GM19035 (cell line): ENCODE measurements at regions not wholly inside any gene's neighbourhood (a gene's known extent, or its start where the extent isn't known, plus 50 kb on each side); places are given as distances from the start of the nearest gene placed in this dataset.

Experiments
- ATAC-seq: cut with Tn5 transposase; IDR thresholded peaks from one replicate; pipeline ENCODE4 v1.9.1; 2021; ENCODE audit not compliant: unreplicated experiment

GRCh38 chr1:108082738-108083562, 117.2 kb downstream of the SLC25A24 start:
- no peak for ATAC-seq

DNA sequence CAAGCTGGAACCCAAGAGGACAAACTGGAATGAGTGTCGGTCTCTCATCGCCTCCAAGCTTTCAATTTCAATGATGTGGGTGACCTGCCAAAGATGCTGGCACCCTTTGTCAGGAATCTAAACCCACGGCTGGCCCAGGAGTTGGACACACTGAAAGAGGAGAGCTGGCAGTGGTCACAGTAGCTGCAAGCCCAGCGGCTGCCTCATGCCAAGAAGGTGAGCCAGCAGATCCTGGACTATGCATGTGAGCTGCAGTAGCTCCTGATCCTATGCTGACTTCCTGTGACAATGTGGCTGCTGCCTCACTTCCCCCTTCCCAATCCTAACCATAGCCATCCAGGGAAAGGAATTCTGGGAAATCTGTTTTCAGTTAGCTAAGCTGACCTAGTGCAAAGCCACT, 117.0 kb upstream of the VAV3 start:
- ATAC-seq, result no peak

DNA sequence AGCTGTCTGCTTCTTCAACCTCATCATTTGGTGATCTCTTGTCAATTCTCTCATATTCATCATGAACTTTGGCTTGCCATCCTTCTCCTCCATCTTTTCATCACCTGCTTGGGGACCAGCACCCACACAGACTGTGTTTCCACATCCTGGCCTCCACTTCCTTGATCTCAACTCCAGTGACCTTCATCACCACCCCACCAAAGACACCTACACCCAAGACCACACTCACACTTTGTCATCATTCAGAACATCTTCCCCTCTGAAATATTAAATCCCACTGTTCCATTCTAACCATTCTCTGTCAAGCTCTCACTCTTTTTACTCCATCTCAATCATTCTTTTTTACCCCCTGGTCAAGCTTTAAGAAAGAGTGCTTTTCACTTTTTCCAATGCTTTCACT, 115.5 kb upstream of the VAV3 start:
- ATAC-seq, result no peak

- ATAC-seq, result no peak
These were observed 114.6 kb upstream of the VAV3 start for GRCh38 chr1:108079440-108080025.

DNA sequence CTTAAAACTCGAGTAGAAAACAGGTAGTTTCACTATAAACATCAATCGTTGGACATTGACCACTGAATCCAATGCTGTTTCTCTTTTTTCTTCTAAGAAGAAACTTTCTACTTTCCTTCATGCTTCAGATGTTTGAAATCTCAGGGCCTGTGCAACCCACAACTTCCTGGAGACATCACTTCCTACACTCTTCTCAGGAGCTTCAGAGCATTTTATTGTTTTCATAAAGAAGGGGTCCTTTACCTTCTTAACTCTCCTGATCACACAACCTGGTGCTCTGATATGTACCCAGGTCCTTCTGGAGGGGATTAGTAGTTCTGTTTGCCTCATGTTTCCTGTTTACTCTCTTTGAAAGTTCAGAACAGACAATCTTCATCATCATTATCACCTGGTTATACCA, 113.0 kb upstream of the VAV3 start:
- ATAC-seq, result no peak

- peak; percentile 57 for ATAC-seq
These were observed 110.1 kb upstream of the VAV3 start for GRCh38 chr1:108075055-108075454.

GRCh38 chr1:108072776-108073175, 107.8 kb upstream of the VAV3 start:
- no peak for ATAC-seq

DNA sequence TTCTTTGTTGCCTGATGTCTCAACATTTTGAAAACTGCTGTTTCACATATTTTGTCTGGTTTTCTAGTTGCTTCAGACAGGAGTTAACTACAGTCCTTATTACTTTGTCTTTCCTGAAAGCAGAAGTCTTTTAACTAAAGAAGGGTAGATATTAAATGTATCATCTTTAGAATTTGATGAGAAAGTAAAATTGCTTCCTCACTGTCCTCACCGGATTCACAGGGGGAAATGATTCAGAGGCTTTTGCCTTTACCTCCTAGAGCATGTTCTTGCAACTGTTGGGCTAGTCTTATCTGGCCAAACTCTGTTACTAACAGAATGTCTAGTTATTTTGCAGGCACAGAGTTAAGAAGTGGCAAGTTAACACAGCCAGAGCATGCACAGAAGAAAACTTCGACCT, 107.2 kb upstream of the VAV3 start:
- no peak for ATAC-seq

DNA sequence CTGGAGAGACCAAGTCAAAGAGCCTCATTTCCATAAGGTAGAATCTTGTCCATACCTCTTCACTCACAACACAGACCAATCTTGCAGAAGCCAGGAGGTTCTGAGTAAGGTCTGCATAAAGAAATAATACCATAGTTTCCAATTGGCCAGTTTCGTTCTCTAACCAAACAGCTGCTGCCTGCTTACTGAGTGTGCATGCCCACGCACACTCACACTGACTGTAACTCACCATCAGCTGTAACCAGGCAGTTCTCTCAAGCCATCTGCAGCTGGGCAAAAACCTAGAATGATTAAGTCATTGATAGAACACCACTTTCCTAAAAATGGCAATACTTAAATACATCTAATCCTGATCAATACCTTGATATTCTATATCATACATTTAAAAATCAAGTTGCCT, 106.6 kb upstream of the VAV3 start:
- ATAC-seq, result no peak

GRCh38 chr1:108070662-108071061, 105.7 kb upstream of the VAV3 start:
- no peak for ATAC-seq

DNA sequence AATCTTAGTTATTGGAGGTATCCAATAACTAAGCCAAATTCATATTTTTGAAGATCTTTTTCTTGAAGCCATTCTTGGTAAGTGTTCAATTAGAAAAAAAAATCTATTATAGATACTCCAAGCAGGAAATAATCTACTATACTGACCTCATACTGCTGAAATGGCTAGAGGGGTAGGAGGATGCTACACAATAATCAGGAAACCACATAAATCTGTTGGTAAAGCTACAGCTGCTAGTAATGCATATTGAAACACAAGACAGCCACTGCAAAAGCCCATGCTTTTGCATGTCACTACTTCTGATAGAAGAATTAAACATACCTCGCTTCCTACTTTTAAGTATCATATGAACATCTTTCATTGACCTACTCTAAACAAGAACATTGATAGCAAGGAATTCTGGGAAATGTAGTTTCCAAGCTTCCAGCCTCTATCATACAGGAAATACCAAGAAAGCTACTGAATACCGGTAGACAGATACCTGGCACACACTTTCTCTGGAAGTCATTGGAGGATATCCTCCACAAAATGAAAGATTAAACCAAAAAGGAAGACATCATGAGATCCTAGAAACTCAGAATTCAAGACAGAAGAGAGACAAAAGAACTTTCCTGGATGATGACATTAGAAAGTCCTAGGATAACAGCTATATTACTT, 103.0 kb upstream of the VAV3 start:
- no peak for ATAC-seq

DNA sequence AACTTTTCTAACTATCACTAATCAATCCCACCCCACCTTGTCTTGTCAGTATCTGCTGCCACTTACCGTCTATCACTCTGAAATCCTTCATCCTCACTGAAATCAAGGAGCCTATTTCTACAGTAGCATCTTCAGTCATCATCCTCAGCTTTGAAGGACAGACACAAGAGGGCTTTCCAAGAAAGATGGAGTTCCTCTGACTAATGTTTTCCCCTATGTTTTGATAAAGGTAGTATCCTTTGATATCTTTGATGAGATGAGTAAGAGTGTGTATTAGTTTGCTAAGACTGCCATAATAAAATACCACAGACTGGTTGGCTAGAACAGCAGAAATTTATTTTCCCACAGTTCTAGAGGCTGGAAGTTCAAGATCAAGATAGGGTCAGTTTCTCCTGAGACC, 101.8 kb upstream of the VAV3 start:
- ATAC-seq, result no peak

GRCh38 chr1:108064255-108064654, 99.3 kb upstream of the VAV3 start:
- ATAC-seq, result no peak

DNA sequence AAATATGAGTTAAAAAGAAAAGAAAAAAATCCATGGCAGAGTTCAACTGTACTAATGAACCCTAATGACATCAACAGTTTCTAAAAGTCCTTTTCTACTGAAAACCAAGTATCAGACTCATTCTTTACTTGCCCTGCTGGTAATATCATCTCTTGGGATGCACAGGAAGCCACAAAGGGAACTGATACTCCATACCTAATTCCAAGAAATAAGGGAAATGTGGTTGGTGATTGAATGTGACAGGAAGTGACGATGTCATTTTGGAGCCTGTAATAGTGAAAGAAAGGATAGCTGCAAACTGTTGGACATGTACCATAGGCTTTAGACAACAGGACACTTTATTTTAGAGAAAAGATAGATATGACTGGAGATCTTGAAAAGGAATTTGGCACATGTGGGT, 98.7 kb upstream of the VAV3 start:
- ATAC-seq, result no peak

DNA sequence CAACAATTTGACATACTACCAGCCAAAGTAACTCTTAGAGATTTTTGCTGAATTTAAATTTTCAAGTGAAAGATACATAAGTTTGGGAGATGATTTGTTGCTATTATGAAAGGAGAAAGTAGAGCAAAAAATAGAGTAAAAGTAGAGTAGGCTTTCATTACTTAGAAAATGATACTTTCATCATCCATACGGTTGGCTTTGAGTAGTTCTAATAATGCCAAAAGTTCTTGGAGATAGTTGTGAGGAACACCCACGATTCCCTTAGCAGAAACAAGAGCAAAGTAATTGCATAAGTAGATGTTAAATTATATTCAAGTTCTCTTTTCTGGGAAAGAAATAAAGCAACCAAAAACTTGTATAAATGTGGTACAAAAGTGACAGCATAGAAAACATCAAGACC, 95.0 kb upstream of the VAV3 start:
- ATAC-seq, result no peak

- ATAC-seq, result no peak
These were observed 92.6 kb upstream of the VAV3 start for GRCh38 chr1:108057541-108057940.

DNA sequence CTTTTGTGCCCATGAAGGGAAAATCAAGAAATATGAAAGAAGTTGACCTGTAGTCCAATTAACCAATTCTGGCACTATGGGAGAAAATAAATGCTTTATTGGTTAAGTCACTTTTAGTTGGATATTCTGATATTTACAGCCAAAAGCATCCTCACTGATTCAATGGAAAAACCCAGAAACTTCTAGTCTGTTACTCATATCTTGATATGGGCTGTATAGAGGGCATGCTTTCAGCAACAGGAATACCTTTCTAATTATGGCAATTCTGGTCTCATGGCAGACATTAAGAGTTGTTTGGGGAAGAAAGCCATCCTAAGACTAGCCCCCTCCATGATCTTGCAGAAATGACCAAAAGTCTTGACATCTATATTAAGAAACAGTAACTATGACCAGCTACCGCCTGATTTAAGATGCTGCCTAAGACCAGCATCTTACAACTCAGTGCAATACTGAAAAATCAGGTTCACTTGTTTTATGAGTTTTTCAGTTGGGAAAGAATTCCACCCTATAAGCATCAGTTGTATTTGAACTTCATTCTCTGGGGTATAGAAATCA, 91.5 kb upstream of the VAV3 start:
- ATAC-seq, result no peak

DNA sequence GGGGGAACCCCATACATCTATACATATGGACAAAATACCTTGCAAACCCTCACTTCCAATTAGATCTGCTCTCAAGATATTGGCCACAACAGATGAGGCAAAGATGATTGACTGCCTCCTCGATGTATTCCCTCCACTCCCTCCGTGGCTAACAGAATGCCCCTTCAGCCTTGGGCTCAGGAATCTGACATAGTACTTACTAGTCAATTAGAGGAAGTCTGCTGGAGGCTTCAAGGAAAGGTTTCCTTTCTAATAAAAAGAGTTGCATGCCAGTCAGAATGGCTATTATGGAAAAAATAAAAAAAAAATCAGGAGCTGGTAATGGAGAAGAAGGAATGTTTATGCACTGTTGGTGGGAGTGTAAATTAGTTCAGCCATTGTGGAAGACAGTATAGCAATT, 90.4 kb upstream of the VAV3 start:
- no peak for ATAC-seq

DNA sequence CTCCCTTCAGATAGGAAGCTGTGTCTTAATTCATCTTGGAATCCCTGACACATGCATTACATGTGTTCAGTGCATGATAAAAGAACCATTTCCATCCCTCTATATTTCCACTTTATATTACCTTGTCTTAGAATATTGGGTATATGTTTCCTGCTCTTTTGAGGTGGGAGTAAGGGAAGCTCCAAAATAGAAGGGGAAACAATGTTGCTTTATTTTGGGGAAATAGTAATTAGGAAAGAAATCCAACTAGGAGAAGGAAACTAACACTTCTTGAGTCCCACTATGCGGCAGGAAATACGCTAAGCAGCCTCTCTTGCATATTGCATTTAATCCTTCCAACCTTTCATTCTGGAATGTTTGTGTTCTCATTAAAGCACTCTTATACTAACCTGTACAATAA, 89.4 kb upstream of the VAV3 start:
- ATAC-seq, result no peak

DNA sequence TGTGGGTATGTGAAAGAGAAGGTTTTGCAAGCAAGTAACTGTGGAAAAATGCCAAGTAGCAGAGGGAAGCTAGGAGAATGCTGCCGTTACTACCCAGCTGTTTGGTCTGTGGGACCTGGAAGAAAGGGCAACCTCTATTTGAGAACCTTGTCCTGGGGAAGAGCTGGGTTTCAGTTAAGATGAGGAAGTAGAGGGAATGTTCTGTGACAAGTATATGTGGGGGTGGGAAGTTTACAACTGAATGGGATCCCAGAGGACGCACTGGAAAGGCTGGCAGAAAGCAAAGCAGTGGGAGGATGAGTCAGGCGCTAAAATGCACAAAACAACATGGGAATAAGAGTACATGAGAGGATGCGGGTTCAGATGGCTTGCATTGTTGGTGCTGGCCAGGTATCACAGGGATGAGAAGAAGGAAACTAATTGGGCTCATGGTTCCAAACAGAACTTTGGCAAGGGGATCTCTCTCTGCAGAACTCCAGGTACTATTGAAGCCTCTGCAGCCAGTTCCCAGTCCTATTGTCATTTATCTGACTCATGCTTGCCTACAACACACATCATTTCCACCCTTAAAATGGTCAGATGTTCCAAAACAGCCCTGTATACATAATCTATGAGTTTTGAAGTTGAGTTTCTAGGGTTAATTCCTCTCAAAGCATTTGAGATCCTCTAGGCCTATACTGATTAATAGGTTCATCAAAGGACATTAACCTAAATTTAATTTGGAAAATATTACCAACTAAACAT, 88.5 kb upstream of the VAV3 start:
- no peak for ATAC-seq

DNA sequence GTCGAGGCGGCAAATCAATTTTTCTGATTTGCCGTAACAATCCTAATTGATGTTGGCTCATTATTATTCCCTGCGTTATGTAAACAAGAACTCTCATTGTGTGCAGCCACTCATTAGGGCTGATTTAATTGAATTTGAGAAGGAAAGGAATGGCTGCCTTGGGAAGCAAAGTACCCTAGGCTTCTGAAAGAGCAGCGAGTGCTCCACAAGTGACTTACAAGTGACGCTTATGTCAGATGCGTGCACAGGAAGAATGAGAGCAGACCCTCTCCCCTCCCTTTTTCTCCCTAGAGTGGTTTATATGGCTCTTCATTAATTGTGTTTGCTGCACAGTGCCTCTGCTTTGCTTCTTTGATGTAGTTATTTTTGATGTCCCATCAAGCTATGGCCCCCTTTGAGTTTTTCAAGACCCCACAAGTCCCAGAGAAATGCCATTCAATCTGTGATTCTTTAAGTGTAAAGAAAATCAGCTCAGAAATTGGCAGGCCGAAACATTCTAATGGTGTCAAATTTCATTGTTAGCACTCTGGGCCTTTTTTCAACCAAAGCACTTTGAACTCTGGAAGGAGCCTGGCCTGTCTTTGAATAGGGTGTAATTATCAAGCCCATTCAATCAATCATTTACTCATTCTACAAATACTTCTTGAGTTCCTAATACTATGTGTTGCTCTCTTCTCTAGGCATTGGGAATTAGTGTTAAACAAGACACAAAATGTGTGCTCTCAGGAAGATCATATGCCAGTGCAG, 86.8 kb upstream of the VAV3 start:
- ATAC-seq, result no peak
